GM19328 (cell line): ENCODE measurements at regions not wholly inside any gene's neighbourhood (a gene's known extent, or its start where the extent isn't known, plus 50 kb on each side); places are given as distances from the start of the nearest gene placed in this dataset.

ENCODE experiments used
- ATAC-seq: cut with Tn5 transposase; IDR thresholded peaks from one replicate; pipeline ENCODE4 v1.9.1; 2021; ENCODE audit warnings: mild to moderate bottlenecking, moderate library complexity; ENCODE audit not compliant: unreplicated experiment

GRCh38 chr10:78184851-78185692 lies 151.4 kb downstream of the RPS24 start:
- ATAC-seq: no peak

- ATAC-seq: no peak
Measured at GRCh38 chr10:78185693-78186055, 152.0 kb downstream of the RPS24 start.

- ATAC-seq: no peak
Measured at GRCh38 chr10:78186572-78186971, 152.9 kb downstream of the RPS24 start.

- no peak for ATAC-seq
Measured at GRCh38 chr10:78187371-78187770, 153.7 kb downstream of the RPS24 start.

GRCh38 chr10:78188446-78188845 lies 154.8 kb downstream of the RPS24 start:
- no peak for ATAC-seq

GRCh38 chr10:78190051-78190825 lies 156.6 kb downstream of the RPS24 start:
- no peak for ATAC-seq

- ATAC-seq: no peak
Measured at GRCh38 chr10:78191301-78191700, 157.6 kb downstream of the RPS24 start.

- ATAC-seq: no peak
Measured at GRCh38 chr10:78193189-78193588, 159.5 kb downstream of the RPS24 start.

GRCh38 chr10:78194050-78194449 lies 160.4 kb downstream of the RPS24 start:
- no peak for ATAC-seq

- no peak for ATAC-seq
Measured at GRCh38 chr10:78194539-78195402, 161.1 kb downstream of the RPS24 start.

- ATAC-seq: no peak
Measured at GRCh38 chr10:78196396-78196795, 162.7 kb downstream of the RPS24 start.

- no peak for ATAC-seq
Measured at GRCh38 chr10:78196964-78197363, 163.3 kb downstream of the RPS24 start.

GRCh38 chr10:78197628-78198272 lies 164.1 kb downstream of the RPS24 start:
- no peak for ATAC-seq

GRCh38 chr10:78199005-78199725 lies 165.5 kb downstream of the RPS24 start:
- no peak for ATAC-seq

- ATAC-seq: no peak
Measured at GRCh38 chr10:78199759-78200158, 166.1 kb downstream of the RPS24 start.

- no peak for ATAC-seq
Measured at GRCh38 chr10:78200686-78201085, 167.0 kb downstream of the RPS24 start.

- no peak for ATAC-seq
Measured at GRCh38 chr10:78202386-78202785, 168.7 kb downstream of the RPS24 start.

GRCh38 chr10:78203915-78204818 lies 170.5 kb downstream of the RPS24 start:
- no peak for ATAC-seq

GRCh38 chr10:78205457-78206016 lies 171.9 kb downstream of the RPS24 start:
- ATAC-seq: no peak
